Astrocyte (in vitro differentiated cells and primary cell): ENCODE measurements at regions not wholly inside any gene's neighbourhood (a gene's known extent, or its start where the extent isn't known, plus 50 kb on each side); places are given as distances from the start of the nearest gene placed in this dataset.

Experiments used
- DNase-seq: peaks from one replicate; pipeline ENCODE4 v3.0.0-alpha.2; 2010; ENCODE audit warnings: low read depth
- FAIRE-seq: peaks from 2 replicates; lab custom pipeline; 2011; peaks lifted over from hg19 to GRCh38; lab: Jason Lieb, UNC
- H2AFZ ChIP-seq: 2 replicates; pipeline ENCODE4 v1.6.0; 2012; ENCODE audit warnings: low read depth, low read length, inconsistent platforms
- H3K27ac ChIP-seq: 2 replicates; pipeline ENCODE4 v1.5.1; 2011; ENCODE audit warnings: low read depth, low read length, inconsistent platforms
- H3K27me3 ChIP-seq: 2 replicates; pipeline ENCODE4 v1.6.0; 2011; ENCODE audit warnings: low read length, inconsistent platforms; ENCODE audit not compliant: insufficient read depth
- H3K36me3 ChIP-seq: 2 replicates; pipeline ENCODE4 v1.5.1; 2011; ENCODE audit warnings: low read length, inconsistent platforms; ENCODE audit not compliant: insufficient read depth
- H3K4me1 ChIP-seq: 2 replicates; pipeline ENCODE4 v1.5.1; 2011; ENCODE audit warnings: low read length, inconsistent platforms; ENCODE audit not compliant: insufficient read depth
- H3K4me2 ChIP-seq: 2 replicates; pipeline ENCODE4 v1.6.0; 2012; ENCODE audit warnings: low read length, inconsistent platforms
- H3K4me3 ChIP-seq: 2 replicates; pipeline ENCODE4 v1.5.1; 2011; ENCODE audit warnings: low read depth, mild to moderate bottlenecking, low read length, inconsistent platforms; ENCODE audit not compliant: insufficient read depth
- H3K79me2 ChIP-seq: 2 replicates; pipeline ENCODE4 v1.6.0; 2012; ENCODE audit warnings: mild to moderate bottlenecking, low read length, inconsistent platforms; ENCODE audit not compliant: insufficient read depth
- H3K9ac ChIP-seq: 2 replicates; pipeline ENCODE4 v1.6.0; 2012; ENCODE audit warnings: mild to moderate bottlenecking, low read length, inconsistent platforms
- H3K9me3 ChIP-seq: 2 replicates; pipeline ENCODE4 v1.5.1; 2012; ENCODE audit warnings: low read depth, mild to moderate bottlenecking, low read length, inconsistent platforms; ENCODE audit not compliant: insufficient read depth
- H4K20me1 ChIP-seq: 2 replicates; pipeline ENCODE4 v1.6.0; 2012; ENCODE audit warnings: low read length, inconsistent platforms; ENCODE audit not compliant: insufficient read depth
- H3K27ac Mint-ChIP-seq: one replicate; pipeline ENCODE4 v1.8.0; 2021; ENCODE audit warnings: mild to moderate bottlenecking, mixed read lengths; ENCODE audit not compliant: unreplicated experiment
- H3K27me3 Mint-ChIP-seq: one replicate; pipeline ENCODE4 v1.8.0; 2021; ENCODE audit warnings: low read depth, mixed read lengths; ENCODE audit not compliant: unreplicated experiment
- H3K36me3 Mint-ChIP-seq: one replicate; pipeline ENCODE4 v1.8.0; 2021; ENCODE audit warnings: low read depth, mixed read lengths; ENCODE audit not compliant: unreplicated experiment
- H3K4me1 Mint-ChIP-seq: one replicate; pipeline ENCODE4 v1.8.0; 2021; ENCODE audit warnings: low read depth, mixed read lengths; ENCODE audit not compliant: unreplicated experiment
- H3K4me3 Mint-ChIP-seq: one replicate; pipeline ENCODE4 v1.8.0; 2021; ENCODE audit warnings: mild to moderate bottlenecking, moderate library complexity, mixed read lengths; ENCODE audit not compliant: unreplicated experiment
- H3K9me3 Mint-ChIP-seq: one replicate; pipeline ENCODE4 v1.8.0; 2021; ENCODE audit warnings: mild to moderate bottlenecking, mixed read lengths; ENCODE audit not compliant: unreplicated experiment
- EZH2 ChIP-seq: IDR thresholded peaks from 2 replicates; pipeline ENCODE4 v1.6.1; 2012; ENCODE audit warnings: mild to moderate bottlenecking, low read length, inconsistent platforms; ENCODE audit not compliant: insufficient read depth
- TF ChIP-seq, protein P1 (sequence below): IDR thresholded peaks from 2 replicates; pipeline ENCODE4 v1.5.1; 2011; ENCODE audit warnings: low read depth, mild to moderate bottlenecking, inconsistent platforms, low read length, moderate library complexity; ENCODE audit not compliant: insufficient read depth

GRCh38 chr4:217891-218290, 87.4 kb downstream of the ZNF732 start:
- peaks cover 53% of the 10 kb centered on the region for H3K79me2 ChIP-seq
- DNase-seq (no peak), FAIRE-seq (no peak)
- H2AFZ ChIP-seq, result no peak overlapping the region
- Mint-ChIP-seq H3K4me1 (peaks cover 2% of the 10 kb centered on the region), H3K27me3 (no peaks in the 10 kb centered on the region), H3K4me3 (no peak overlapping the region), H3K36me3 (peaks cover 17% of the 10 kb centered on the region), H3K9me3 (peaks cover 16% of the 10 kb centered on the region), H3K27ac (no peak overlapping the region)
- H3K36me3 ChIP-seq, result no peaks in the 10 kb centered on the region
- no peak overlapping the region for H3K27ac ChIP-seq
- no peak for TF ChIP-seq EZH2
- TF ChIP-seq, protein P1, sequence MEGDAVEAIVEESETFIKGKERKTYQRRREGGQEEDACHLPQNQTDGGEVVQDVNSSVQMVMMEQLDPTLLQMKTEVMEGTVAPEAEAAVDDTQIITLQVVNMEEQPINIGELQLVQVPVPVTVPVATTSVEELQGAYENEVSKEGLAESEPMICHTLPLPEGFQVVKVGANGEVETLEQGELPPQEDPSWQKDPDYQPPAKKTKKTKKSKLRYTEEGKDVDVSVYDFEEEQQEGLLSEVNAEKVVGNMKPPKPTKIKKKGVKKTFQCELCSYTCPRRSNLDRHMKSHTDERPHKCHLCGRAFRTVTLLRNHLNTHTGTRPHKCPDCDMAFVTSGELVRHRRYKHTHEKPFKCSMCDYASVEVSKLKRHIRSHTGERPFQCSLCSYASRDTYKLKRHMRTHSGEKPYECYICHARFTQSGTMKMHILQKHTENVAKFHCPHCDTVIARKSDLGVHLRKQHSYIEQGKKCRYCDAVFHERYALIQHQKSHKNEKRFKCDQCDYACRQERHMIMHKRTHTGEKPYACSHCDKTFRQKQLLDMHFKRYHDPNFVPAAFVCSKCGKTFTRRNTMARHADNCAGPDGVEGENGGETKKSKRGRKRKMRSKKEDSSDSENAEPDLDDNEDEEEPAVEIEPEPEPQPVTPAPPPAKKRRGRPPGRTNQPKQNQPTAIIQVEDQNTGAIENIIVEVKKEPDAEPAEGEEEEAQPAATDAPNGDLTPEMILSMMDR, result no peak
- no peaks in the 10 kb centered on the region for H3K9me3 ChIP-seq
- no peak overlapping the region for H3K4me2 ChIP-seq
- no peaks in the 10 kb centered on the region for H4K20me1 ChIP-seq
- H3K4me1 ChIP-seq, result no peaks in the 10 kb centered on the region
- H3K27me3 ChIP-seq, result no peaks in the 10 kb centered on the region
- no peak overlapping the region for H3K9ac ChIP-seq
- H3K4me3 ChIP-seq, result no peak overlapping the region

- Histone ChIP-seq H3K27ac (no peak overlapping the region), H3K9ac (no peak overlapping the region), H3K4me1 (no peaks in the 10 kb centered on the region), H3K79me2 (peaks cover 46% of the 10 kb centered on the region), H3K36me3 (no peaks in the 10 kb centered on the region), H4K20me1 (no peaks in the 10 kb centered on the region), H3K9me3 (peaks cover 3% of the 10 kb centered on the region), H2AFZ (no peak overlapping the region), H3K4me2 (peak overlapping the region; percentile 93), H3K4me3 (peak overlapping the region; percentile 67), H3K27me3 (no peaks in the 10 kb centered on the region)
- DNase-seq (no peak), FAIRE-seq (no peak)
- Mint-ChIP-seq H3K27me3 (no peaks in the 10 kb centered on the region), H3K27ac (no peak overlapping the region), H3K36me3 (peaks cover 17% of the 10 kb centered on the region), H3K4me1 (peaks cover 2% of the 10 kb centered on the region), H3K4me3 (peak overlapping the region; percentile 94), H3K9me3 (peaks cover 16% of the 10 kb centered on the region)
- no peak for TF ChIP-seq EZH2
- TF ChIP-seq, protein P1, result no peak
These were observed 89.7 kb downstream of the ZNF718 start for GRCh38 chr4:213971-214370.
